ENCODE measurements at regions not wholly inside any gene's neighbourhood (a gene's known extent, or its start where the extent isn't known, plus 50 kb on each side); places are given as distances from the start of the nearest gene placed in this dataset.

GRCh38 chr2:105455488-105456003, 56.7 kb upstream of the FHL2 start:
- no peak for DNase-seq (ENCODE audit: low spot score)

GRCh38 chr2:105454801-105455485, 56.1 kb upstream of the FHL2 start:
- no peak for DNase-seq (ENCODE audit: low spot score)

GRCh38 chr2:105451571-105452166, 52.8 kb upstream of the FHL2 start:
- no peak for DNase-seq (ENCODE audit: low spot score)

GRCh38 chr2:105450471-105450870, 51.6 kb upstream of the FHL2 start:
- DNase-seq (ENCODE audit: low spot score), result no peak

- no peak for DNase-seq (ENCODE audit: low spot score)
These were observed 50.2 kb upstream of the FHL2 start for GRCh38 chr2:105449076-105449475.
